ENCODE measurements at regions not wholly inside any gene's neighbourhood (a gene's known extent, or its start where the extent isn't known, plus 50 kb on each side); places are given as distances from the start of the nearest gene placed in this dataset.

DNA sequence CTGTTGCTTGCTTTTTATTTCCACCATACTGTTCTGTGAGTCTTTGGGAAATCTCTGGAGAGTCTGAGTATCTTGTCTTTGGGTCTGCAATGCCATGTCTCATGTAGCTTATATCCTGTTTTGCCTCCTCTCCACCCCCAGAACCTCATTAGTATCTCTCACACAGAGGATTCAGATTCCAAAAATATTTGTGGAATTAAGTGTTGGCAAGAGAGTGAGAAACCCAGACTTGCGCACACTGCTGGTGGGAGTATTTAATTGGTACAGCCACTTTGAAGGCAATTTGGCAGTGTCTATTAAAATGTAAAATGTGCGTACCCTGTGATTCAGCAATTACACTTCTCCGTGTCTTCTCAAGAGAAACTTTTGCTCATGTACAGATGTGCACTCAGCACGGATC lies 68.6 kb downstream of the ZNF621 start:
- DNase-seq (ENCODE audit: low read depth in 2 of 2) = no peak

DNA sequence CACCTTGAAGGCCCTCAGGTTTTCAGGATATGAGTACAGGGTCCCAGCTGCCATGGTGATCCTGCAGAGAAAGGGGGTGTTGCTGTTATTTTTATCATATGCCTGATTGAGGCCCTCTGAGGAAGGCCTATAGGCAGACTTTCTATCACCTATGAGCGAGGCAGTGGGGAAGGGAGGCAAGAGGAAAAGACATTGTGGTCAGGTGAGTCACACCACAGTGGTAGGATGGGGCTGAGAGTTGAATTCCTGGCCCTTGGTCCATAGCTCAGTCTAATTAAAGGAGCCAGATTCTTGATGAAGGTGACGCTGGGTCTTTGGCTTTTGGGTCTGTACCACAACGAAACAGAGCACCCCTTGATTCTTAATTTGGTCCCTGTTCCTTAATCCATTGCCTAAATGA lies 72.7 kb downstream of the ZNF621 start:
- no peak for DNase-seq (ENCODE audit: low read depth in 2 of 2)

DNA sequence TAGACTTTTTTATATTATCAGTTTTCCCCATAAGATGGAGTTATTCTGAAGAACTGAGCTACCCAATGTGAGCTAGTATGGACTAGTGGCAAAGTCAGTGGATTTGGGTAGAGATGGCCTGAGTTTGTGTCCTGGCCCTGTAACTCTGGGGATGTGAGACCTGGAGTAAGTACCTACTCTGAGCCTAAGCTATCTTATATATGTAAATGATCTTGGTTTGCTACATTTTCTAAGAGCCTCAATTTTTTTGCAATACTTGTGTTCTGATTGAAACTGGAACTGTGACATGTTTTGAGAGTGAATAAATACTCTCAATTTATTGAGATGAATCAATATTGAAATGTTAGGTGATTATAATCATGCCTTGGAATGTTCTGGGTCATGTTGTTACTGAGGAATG lies 73.6 kb downstream of the ZNF621 start:
- no peak for DNase-seq (ENCODE audit: low read depth in 2 of 2)

DNA sequence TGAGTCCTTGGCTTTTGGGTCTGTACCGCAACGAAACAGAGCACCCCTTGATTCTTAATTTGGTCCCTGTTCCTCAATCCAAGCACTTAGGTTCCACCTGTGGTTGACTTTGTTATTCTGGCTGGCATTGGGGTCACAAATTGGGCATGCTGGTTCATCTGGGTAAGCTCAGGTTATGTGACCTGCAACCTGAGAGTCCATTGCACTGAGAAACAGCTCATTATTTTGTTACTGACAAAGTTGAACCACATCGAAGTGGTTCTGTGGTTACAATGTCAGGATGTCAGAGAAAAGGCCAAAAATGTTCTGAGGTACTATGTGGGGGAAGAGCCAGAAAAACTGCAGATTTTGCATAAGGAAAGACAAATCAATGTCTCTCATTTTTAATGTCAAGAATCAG lies 74.2 kb downstream of the ZNF621 start:
- no peak for DNase-seq (ENCODE audit: low read depth in 2 of 2)

DNA sequence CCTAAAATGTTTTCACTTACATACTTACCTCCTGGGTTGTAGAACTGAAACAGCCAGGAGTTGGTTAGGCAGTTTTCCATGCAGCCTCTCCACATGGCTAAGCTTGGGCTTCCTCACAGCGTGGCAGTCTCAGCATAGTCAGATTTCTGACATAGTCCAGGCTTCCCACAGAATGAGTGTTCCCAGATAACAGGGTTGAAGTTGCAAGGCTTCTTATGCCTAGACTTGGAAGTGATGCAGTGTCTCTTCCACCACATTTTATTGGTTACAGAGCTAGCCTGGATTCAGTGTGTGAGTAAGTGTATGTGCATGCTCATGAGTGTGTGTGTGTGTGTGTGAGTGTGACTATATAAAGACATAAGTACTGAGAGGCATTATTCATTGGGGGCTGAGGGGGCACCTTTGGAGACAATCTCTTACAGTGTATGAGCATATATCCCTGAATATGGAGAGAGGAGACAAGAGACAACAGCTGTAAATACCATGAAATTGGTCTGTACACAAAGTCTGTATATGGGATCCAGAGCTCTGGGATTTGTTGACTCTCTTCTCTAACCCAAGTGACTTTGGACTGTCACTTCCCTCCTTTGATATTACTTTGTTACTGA lies 78.1 kb downstream of the ZNF621 start:
- DNase-seq (ENCODE audit: low read depth in 2 of 2) = no peak

DNA sequence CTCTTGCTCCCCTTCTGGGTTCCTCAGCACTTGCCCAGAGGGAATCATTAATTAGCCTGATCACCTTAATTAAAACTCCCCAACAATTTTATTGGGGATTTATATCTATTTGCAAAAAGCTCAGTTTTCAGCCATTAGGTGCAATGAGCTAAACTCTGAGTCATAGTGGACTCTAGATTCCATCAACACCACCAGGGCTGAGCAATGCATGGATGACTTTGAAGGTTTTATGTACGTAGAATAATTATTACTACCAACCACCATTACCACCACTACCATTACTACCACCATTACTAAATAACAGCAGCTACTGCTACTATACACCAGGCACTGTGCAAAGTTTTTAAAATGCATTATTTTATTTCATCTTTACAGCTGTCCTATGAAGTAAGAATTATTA lies 81.2 kb downstream of the ZNF621 start:
- no peak for DNase-seq (ENCODE audit: low read depth in 2 of 2)

DNA sequence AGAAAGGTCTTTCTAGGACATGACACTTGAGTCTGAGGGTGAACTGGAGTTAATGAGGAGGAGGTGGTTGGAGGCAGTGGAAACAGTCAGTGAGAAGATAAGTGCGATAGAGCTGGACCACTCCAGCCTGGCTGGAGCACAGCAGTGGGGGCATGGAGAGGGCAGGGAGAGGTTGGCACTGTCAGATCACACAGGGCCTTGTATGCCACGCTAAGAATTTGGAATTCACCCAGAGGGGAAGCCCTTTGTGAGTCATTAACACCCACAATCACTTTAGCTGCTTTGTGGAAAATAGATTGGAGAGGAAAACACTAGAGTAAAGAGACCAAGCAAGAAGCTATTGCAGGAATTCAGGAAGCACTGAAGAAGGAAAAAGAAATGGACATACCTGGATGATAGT lies 83.3 kb downstream of the ZNF621 start:
- DNase-seq (ENCODE audit: low read depth in 2 of 2) = no peak

DNA sequence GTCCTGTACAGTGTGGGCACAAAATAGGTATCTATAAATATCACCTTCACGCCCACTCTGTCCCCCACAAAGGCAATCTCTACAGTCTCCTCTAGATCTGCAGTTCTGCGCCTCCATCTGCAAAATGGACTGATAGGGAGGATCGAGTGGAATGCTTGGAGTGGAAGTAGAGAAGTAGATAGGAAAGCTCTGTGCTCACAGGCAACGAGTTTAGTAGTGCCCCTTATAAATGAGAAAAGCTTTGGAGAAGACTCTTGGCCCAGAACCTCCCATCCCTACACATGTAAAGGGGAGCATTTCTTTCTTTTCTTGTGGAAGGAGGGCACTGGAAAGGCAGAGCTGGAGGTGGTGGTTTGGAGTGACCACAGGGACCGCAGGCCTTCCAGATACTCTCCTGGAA lies 88.5 kb downstream of the ZNF621 start:
- DNase-seq (ENCODE audit: low read depth in 2 of 2) = no peak

DNA sequence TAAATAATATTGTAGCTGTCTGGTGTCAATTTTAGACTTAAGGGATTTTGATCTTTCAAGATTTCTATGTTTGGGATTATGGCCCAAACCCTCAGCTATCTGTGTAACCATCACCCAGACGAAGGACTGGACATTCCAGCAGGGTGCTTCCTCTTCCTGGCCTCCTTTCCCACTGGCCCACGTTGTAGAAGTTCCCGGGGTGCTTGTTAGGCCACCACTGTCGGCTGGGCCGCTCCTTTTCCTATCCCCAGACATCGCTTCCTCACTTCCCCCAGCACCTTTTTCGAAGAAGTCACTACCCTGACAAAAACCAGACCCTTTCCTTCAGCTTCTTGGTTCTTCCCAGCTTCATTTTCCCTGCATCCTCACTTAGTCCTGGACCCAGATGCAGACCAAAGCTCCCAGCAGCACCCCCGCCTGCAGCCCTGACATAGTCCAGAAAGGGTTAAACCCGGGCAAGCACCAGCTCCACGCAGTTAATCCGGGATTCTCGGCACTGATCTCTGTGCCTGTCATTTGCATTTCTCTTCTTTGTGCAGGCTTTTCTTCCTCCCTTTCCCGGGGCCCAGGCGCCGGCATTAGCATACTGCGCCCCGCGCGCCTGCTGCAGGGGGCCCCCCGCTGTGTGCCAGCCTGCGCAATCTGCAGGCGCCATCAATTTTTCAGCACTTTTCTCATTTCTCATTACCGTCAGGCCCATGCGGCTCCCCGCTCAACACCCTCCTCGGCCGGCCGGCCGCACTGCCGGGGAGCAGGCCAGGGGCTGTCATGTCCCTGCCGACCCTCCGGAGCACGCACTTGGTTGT lies 90.6 kb downstream of the ZNF621 start:
- no peak for DNase-seq (ENCODE audit: low read depth in 2 of 2)

DNA sequence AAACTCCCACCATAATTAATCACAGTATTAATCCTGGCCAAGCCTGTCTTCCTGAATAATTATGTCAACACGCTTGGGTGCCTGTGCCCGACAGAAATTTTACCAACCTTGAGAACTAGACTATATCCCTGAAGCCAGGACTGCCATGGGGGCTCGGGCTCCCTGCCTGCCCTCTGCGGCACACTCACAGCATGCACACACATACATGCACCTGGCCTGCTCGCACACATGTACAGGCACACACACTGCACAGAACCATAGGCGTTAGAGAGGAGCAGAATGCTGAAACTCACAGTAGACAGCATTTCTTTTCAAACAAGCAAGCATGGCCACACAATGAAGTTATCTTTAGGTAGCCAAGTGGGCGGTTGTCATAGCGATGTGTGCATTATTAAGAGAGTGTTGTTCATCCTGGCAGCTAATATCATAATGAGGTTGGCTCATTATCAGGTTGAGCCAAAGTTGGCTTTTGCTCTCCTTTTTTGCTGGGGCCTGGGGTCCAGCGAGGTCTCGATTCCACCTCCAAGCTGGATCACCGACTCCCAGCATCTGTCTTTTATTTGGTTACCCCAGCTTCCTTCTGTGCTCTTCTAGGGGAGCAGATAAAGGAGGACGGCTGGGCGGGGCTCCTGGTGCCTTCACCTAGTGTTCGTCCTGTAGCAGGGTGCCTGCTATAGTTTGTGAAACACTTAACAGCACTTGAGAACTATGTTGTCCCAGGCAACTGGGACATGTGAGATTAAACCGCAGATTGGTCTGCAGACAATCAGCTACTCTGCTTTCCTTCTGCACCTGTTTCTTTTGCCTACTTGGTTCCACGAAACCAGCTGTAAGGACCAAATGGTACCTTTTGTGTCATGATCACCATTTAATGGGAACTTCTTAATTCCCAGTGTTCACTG lies 91.4 kb downstream of the ZNF621 start:
- DNase-seq (ENCODE audit: low read depth in 2 of 2) = no peak

DNA sequence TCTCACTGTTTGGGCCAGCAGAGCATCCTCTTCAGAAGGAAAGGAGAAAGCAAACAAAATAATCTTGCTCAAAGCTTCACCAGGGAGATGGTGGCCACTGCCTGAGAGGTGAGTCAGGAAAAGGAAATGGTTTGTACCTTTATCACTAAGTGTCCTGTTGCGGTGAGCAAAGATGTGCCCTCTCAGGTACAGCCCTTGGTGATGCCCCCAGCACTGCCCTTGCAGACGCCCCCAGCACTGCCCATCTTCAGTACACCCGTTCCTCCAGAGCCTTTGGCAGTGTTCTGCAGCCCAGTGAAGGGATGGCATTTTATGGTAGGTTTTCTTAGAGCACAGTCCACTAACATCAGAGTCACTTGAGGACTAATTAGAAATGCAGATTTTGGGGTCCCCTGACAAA lies 92.3 kb downstream of the ZNF621 start:
- DNase-seq (ENCODE audit: low read depth in 2 of 2) = no peak

DNA sequence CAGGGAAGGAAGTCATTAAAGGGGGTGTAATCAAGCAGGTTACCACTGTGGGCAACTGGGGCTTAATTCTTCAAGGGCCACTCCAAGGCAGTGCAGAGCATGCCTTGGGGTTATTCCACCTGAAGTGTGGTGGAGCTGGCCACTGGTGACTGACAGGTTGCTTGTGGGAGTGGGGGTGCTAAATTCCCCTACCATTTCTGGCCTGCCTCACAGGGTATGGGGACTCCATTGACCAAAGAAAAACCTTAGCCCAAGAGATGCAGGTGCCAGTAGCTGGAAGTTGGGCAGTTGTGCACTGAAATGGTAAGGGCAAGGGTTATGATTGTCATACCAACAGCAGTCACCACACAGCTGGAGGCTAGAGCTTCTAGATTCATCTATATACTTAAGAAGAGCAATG lies 93.4 kb downstream of the ZNF621 start:
- no peak for DNase-seq (ENCODE audit: low read depth in 2 of 2)

DNA sequence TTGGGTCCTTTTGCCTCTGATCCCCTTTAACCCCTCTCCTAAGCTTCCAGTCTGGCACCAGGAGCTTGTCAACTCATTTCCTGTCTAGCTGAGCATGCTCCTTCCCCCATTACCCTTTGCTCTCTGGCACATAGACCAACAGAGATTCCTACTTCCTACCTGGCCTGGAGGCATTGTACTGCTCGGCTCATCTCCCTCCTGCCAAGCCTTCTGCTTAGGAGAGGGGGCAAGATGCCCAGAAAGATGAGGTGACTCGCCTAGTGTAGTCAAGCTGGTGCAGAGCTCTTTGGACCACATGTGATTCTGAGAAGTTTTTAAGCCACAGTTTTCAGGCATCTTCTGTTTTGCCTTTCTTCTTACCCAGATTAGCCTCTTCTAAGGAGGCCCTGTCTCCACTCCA lies 95.4 kb downstream of the ZNF621 start:
- no peak for DNase-seq (ENCODE audit: low read depth in 2 of 2)

DNA sequence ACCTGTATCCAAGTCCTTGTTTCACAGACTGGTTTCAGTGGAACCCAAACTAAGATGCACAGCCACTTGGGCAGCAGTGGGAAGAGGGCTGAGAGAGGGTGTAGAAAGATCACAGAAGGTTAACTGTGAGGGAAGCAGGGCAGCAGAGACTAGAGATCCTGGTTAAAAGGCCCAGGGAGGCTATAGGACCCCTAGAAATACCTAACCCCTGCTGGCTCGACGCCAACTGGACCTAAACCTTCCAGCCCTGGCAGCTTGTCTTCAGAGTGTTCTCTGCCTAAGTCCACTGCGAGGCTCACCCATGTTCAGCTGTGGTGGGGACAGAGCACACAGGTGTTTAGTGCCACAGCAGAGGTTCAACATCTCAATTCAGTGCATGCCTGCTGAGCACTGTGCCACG lies 96.5 kb downstream of the ZNF621 start:
- DNase-seq (ENCODE audit: low read depth in 2 of 2) = no peak

DNA sequence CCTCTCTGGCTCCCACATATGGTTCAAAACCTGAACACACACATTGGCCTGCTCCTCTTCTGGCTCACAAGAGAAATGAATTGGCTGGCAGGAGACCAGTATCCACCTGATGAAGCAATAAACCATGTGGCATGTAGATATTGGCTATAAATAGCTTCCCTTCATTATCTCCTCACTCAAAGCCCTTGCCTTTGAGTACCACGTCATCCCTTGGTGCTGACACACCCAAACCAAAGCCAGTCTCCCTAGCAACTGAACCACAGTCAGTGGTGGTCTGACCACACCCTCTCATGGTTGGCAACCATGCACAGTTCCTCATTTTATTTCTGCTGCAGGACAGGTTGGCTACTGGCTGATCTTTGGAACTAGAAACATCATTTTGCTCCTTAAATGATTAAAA lies 98.8 kb downstream of the ZNF621 start:
- DNase-seq (ENCODE audit: low read depth in 2 of 2) = no peak

DNA sequence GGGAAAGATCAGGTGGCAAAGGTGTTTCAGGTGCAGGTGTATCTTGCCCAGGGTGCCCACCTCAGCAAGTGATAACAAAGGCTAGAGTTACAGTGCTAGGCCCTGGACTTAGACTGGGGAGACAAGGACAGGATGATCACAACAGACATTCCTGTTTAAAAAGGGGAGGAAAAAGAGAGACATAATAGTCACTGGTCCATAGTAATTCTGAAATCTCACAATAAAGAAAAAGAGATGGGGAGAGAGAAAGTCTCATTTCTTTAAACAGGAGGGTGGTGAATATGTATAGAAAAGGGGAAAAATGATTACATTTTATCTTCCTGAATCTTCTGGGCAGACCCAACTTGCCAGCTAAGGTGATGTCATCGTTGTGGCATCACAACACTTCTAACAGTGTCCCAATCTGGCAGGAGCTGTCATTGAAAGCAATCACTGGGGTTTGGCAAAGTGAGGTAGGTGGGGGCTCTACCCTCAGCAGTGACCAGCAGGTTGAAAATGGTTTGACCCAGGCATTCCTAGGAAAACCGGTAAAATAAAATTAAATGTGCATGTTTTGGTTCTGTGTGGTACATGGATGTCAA lies 99.5 kb downstream of the ZNF621 start:
- no peak for DNase-seq (ENCODE audit: low read depth in 2 of 2)

DNA sequence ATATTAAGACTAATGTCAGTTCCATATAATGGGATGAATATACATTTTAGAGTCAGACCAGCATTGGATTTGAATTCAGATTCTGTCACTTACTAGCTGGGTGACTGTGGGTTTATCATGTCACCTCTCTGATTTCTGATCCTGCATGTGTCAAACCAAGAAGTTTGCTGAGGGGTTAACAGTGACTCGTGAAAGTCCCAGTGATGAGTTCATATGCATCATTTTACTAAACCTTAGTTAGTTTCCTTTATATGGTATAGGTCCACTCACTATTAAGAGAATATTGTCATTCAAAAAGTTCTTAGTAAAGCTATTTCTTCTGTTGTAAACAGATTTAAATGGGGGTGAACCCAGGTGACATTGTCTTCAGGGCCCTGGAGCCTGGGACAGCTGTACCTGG lies 102.3 kb downstream of the ZNF621 start:
- DNase-seq (ENCODE audit: low read depth in 2 of 2) = no peak

DNA sequence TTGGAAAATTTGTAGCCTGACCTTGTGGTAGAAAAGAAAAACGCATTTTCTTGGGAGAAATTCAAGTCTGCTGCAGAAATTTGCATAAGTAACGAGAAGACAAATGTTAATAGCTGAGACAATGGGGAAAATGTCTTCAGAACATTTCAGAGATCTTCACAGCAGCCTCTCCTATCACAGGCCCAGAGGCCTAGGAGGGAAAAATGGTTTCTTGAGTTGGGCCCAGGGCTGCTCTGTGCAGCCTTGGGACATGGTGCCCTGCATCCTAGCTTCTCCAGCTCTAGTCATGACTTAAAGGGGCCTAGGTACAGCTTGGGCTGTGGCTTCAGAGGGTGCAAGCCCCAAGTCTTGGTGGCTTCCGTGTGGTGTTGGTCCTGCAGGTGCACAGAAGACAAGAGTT lies 104.2 kb downstream of the ZNF621 start:
- DNase-seq (ENCODE audit: low read depth in 2 of 2) = no peak

DNA sequence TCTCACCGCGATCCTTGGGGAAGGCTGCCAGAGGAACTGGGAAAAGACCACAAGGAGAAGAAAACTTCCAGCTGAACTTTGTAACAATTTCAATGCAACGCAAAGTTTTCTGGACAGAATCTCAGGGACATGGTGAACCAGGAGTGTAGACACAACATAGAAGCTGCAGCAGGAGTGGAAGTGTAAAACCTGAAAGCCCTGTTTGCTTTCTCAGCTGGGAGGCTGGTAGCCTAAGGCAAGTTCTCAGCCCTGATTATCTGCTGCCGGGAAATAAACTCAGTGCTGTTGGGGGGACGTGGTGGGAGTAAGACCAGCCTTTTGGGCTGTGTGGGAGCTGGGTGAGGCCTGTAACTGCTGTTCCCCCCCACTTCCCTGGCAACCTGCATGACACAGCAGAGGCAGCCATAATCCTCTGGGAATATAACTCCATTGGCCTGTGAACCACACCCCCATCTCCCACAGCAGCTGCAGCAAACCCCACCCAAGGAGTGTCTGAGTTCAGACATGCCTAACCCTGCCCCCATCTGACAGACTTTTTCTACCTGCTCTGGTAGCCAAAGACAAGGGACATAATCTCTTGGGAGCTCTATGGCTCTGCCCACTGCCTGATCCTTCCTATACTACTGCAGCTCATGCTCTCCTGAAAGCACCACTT lies 106.7 kb downstream of the ZNF621 start:
- no peak for DNase-seq (ENCODE audit: low read depth in 2 of 2)

DNA sequence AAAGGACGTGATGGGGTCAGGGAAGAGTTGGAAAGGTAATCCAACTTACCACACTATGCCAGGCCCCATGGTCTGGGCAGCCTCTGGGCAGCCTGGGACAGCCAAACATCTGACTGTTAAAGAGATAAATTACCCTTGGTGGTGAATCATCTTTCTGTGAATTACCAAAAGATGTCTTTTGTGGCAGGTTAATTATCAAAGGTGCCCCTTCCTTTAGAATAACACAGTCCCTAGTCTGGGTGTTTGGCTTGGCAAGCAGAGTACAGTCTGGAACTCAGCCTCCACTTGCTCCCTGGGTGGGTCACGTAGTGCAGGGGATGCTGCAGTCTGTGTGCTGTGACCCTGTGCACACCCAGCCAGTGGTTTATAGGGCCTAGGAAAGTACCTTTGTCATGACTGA lies 113.1 kb downstream of the ZNF621 start:
- DNase-seq (ENCODE audit: low read depth in 2 of 2) = no peak

DNA sequence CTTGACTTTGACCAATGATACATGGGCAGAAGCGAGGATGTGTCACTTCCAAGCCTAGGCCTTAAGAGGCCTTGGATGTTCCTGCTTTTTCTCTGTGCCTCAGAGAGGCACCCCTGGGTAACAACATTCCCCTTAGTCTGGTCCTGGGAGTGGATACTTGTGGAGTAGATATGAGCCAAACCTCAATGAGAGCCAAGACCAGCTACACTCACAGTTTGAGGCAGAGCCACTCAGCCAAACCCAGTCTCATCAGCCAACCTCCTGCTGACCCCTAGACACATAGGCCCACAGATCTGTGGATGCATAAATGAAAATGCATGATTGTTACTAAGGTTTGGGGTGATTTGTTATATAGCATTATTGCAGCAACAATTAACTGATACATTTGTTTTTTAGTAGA lies 114.2 kb downstream of the ZNF621 start:
- DNase-seq (ENCODE audit: low read depth in 2 of 2) = no peak

DNA sequence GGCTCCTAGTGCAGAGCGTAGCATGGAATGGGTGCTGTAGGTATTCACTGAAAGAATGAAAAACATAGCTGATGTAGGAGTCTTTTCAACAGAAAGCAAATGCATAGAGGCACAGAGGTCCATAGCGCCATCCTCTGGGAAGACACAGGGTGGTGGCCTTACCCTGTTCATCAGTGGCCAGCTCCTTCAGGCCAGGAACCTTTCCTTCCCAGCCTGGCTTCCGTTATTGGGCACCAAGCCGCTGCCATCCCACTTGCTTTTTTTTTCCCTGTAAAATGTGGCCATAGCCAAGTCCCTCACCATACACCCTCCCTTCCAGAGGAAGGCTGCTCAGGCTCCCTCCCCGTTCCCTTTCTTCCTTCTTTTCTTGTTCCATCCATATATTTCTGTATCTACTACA lies 118.1 kb downstream of the ZNF621 start:
- DNase-seq (ENCODE audit: low read depth in 2 of 2) = no peak

Measured in activated CD8-positive, alpha-beta memory T cell treated with anti-CD3 and anti-CD28 coated beads for 4 hours (primary cell).